H1 (cell line): ENCODE measurements at regions not wholly inside any gene's neighbourhood (a gene's known extent, or its start where the extent isn't known, plus 50 kb on each side); places are given as distances from the start of the nearest gene placed in this dataset.

ENCODE experiments used
- CTCF ChIA-PET: fragments of 300-600 bp; sonication (Branson Sonifier 250); formaldehyde crosslinking; loops from one replicate; lab custom pipeline; 2021; ENCODE audit not compliant: partially characterized antibody; lab: Charles Lee
- POLR2A ChIA-PET: fragments of 300-600 bp; sonication (Branson Sonifier 250); formaldehyde crosslinking; loops from one replicate; lab custom pipeline; 2021; ENCODE audit warnings: inconsistent platforms; ENCODE audit not compliant: partially characterized antibody; lab: Charles Lee
- DNase-seq, 2 experiments: peaks; one replicate each; pipeline versions ENCODE4 v3.0.0 to v3.0.0-alpha.2; 2010 to 2022; ENCODE audit warnings: low spot score in 2 of 2, low read depth in 1 of 2, mixed read lengths in 1 of 2
- FAIRE-seq: peaks from 2 replicates; lab custom pipeline; 2011; peaks lifted over from hg19 to GRCh38; lab: Jason Lieb, UNC
- H2AFZ ChIP-seq: 2 replicates; pipeline ENCODE4 v1.8.1; 2012; ENCODE audit warnings: low read length, inconsistent platforms
- H2AK5ac ChIP-seq: 2 replicates; pipeline ENCODE4 v1.6.1; 2013; ENCODE audit warnings: low read depth, low read length
- H2BK120ac ChIP-seq: replicated peaks from 2 replicates; pipeline ENCODE3; 2013; ENCODE audit warnings: low read depth, low read length, inconsistent platforms
- H2BK12ac ChIP-seq: 2 replicates; pipeline ENCODE4 v1.6.1; 2013; ENCODE audit warnings: low read depth, low read length
- H2BK15ac ChIP-seq: 2 replicates; pipeline ENCODE4 v1.6.1; 2013; ENCODE audit warnings: low read length
- H2BK20ac ChIP-seq: 2 replicates; pipeline ENCODE4 v1.6.1; 2013; ENCODE audit warnings: low read length
- H2BK5ac ChIP-seq: 2 replicates; pipeline ENCODE4 v1.6.1; 2013; ENCODE audit warnings: low read depth, low read length
- H3K14ac ChIP-seq: 2 replicates; pipeline ENCODE4 v1.6.1; 2013; ENCODE audit warnings: inconsistent platforms; ENCODE audit not compliant: insufficient read length
- H3K18ac ChIP-seq: 2 replicates; pipeline ENCODE4 v1.6.1; 2013; ENCODE audit warnings: low read length; ENCODE audit errors: extremely low read depth
- H3K23ac ChIP-seq: 2 replicates; pipeline ENCODE4 v1.6.1; 2013; ENCODE audit warnings: inconsistent platforms; ENCODE audit not compliant: insufficient read length
- H3K23me2 ChIP-seq: 2 replicates; pipeline ENCODE4 v1.6.1; 2013; ENCODE audit warnings: low read depth, low read length
- H3K27ac ChIP-seq: 2 replicates; pipeline ENCODE4 v1.6.1; 2011; ENCODE audit warnings: low read depth, low read length, inconsistent platforms
- H3K27me3 ChIP-seq, 4 experiments: replicated peaks in 1 of 4; 1 replicate in 1 of 4; 2 replicates in 3 of 4; pipeline versions ENCODE4 v1.6.1 to v1.8.1; 2011 to 2013; ENCODE audit warnings: low read length in 3 of 4, mild to moderate bottlenecking in 3 of 4, inconsistent platforms in 2 of 4, mixed read lengths in 2 of 4, moderate library complexity in 1 of 4; ENCODE audit not compliant: control insufficient read depth in 3 of 4, insufficient read depth in 3 of 4; ENCODE audit errors: extremely low read depth in 1 of 4
- H3K36me3 ChIP-seq, 4 experiments: 2 replicates each; pipeline versions ENCODE4 v1.6.1 to v1.8.1; 2011 to 2013; ENCODE audit warnings: mild to moderate bottlenecking in 4 of 4, low read length in 3 of 4, moderate library complexity in 2 of 4, control low read depth in 1 of 4, inconsistent platforms in 1 of 4; ENCODE audit not compliant: insufficient read depth in 4 of 4, control insufficient read depth in 2 of 4
- H3K4ac ChIP-seq: replicated peaks from 2 replicates; pipeline ENCODE3; 2013; ENCODE audit warnings: low read length, low read depth, mixed read lengths, inconsistent platforms; ENCODE audit not compliant: insufficient read length
- H3K4me1 ChIP-seq, 4 experiments: replicated peaks in 1 of 4; 1 replicate in 1 of 4; 2 replicates in 3 of 4; pipeline versions ENCODE4 v1.6.1 to v1.8.1; 2011 to 2013; ENCODE audit warnings: low read length in 3 of 4, inconsistent platforms in 2 of 4, mixed read lengths in 1 of 4; ENCODE audit not compliant: insufficient read depth in 4 of 4, control insufficient read depth in 3 of 4
- H3K4me2 ChIP-seq, 2 experiments: 2 replicates each; pipeline versions ENCODE4 v1.6.1 to v1.8.1; 2011 to 2013; ENCODE audit warnings: low read depth in 2 of 2, low read length in 2 of 2, control low read depth in 1 of 2, inconsistent platforms in 1 of 2, mild to moderate bottlenecking in 1 of 2; ENCODE audit not compliant: insufficient read depth in 1 of 2
- H3K4me3 ChIP-seq, 4 experiments: fragments of 200-600, 300-600 bp in 1 of 4; sonication (generic), shearing (Covaris generic), sonication (Bioruptor Twin) in 1 of 4; 2 replicates each; pipeline versions ENCODE4 v1.5.1 to v1.8.1; 2011 to 2016; ENCODE audit warnings: low read length in 4 of 4, low read depth in 3 of 4, control low read depth in 2 of 4, inconsistent platforms in 2 of 4, mild to moderate bottlenecking in 2 of 4, mixed read lengths in 1 of 4, moderate library complexity in 1 of 4; ENCODE audit not compliant: insufficient read depth in 2 of 4; ENCODE audit errors: extremely low read depth in 1 of 4
- H3K56ac ChIP-seq: replicated peaks from 2 replicates; pipeline ENCODE3; 2013; ENCODE audit warnings: low read depth, mild to moderate bottlenecking, mixed read lengths, low read length, inconsistent platforms; ENCODE audit not compliant: insufficient read length
- H3K79me1 ChIP-seq: 2 replicates; pipeline ENCODE4 v1.6.1; 2013; ENCODE audit warnings: low read depth, low read length, control low read depth
- H3K79me2 ChIP-seq, 2 experiments: 2 replicates each; pipeline versions ENCODE4 v1.6.1 to v1.8.1; 2012 to 2013; ENCODE audit warnings: low read length in 2 of 2, mild to moderate bottlenecking in 2 of 2, inconsistent platforms in 1 of 2; ENCODE audit not compliant: insufficient read depth in 2 of 2, control insufficient read depth in 1 of 2
- H3K9ac ChIP-seq, 4 experiments: replicated peaks in 1 of 4; 1 replicate in 1 of 4; 2 replicates in 3 of 4; pipeline versions ENCODE4 v1.6.1 to v1.8.1; 2011 to 2013; ENCODE audit warnings: low read depth in 3 of 4, low read length in 3 of 4, control low read depth in 2 of 4, mild to moderate bottlenecking in 2 of 4, moderate library complexity in 2 of 4, inconsistent platforms in 1 of 4; ENCODE audit errors: extremely low read depth in 1 of 4
- H3K9me3 ChIP-seq, 2 experiments: 2 replicates each; pipeline versions ENCODE4 v1.6.1 to v1.8.1; 2012 to 2013; ENCODE audit warnings: mild to moderate bottlenecking in 2 of 2, moderate library complexity in 2 of 2, control low read depth in 1 of 2, inconsistent platforms in 1 of 2, low read depth in 1 of 2, low read length in 1 of 2, mixed read lengths in 1 of 2; ENCODE audit not compliant: insufficient read depth in 2 of 2
- H4K20me1 ChIP-seq, 2 experiments: replicated peaks in 1 of 2; 2 replicates each; pipeline versions ENCODE3 to v1.8.1; 2011 to 2013; ENCODE audit warnings: inconsistent platforms in 2 of 2, low read length in 2 of 2, mild to moderate bottlenecking in 1 of 2; ENCODE audit not compliant: insufficient read depth in 2 of 2, control insufficient read depth in 1 of 2
- H4K5ac ChIP-seq: 2 replicates; pipeline ENCODE4 v1.6.1; 2013; ENCODE audit warnings: low read length, low read depth, mixed read lengths, inconsistent platforms; ENCODE audit not compliant: insufficient read length
- H4K8ac ChIP-seq: 2 replicates; pipeline ENCODE4 v1.8.0; 2013; ENCODE audit warnings: mild to moderate bottlenecking, moderate library complexity, low read length, inconsistent platforms; ENCODE audit not compliant: insufficient read depth; ENCODE audit errors: extremely low read depth
- H4K91ac ChIP-seq: replicated peaks from 2 replicates; pipeline ENCODE3; 2013; ENCODE audit warnings: low read length, mixed read lengths, inconsistent platforms; ENCODE audit not compliant: insufficient read length
- POLR2AphosphoS5 ChIP-seq: IDR thresholded peaks from 2 replicates; pipeline ENCODE4 v1.6.1; 2011; ENCODE audit warnings: low read depth, low read length
- RAD21 ChIP-seq, 2 experiments: IDR thresholded peaks in 1 of 2; conservative IDR thresholded peaks in 1 of 2; 2 replicates each; pipeline ENCODE4 v1.6.1; 2011; ENCODE audit warnings: low read depth in 2 of 2, low read length in 2 of 2, improper control_type of control experiment in 1 of 2, inconsistent platforms in 1 of 2, mild to moderate bottlenecking in 1 of 2, moderate library complexity in 1 of 2
- SUZ12 ChIP-seq: fragments of 200-600 bp; sonication (generic); IDR thresholded peaks from 2 replicates; pipeline ENCODE4 v1.6.1; 2012; ENCODE audit warnings: mild to moderate bottlenecking, inconsistent platforms, low read length, moderate library complexity, mixed read lengths
- WGBS, 2 experiments: shearing (Covaris generic) in 1 of 2; methylation state at CpG; one replicate each; pipeline versions ENCODE4 v1.1.6 to v1.1.7; 2013 to 2015; ENCODE audit warnings: low lambda C conversion rate in 2 of 2, mixed read lengths in 2 of 2, inconsistent platforms in 1 of 2, low coverage in 1 of 2, missing lambda C conversion rate in 1 of 2; ENCODE audit not compliant: insufficient replicate concordance in 2 of 2, insufficient coverage in 1 of 2, insufficient read length in 1 of 2; ENCODE audit errors: extremely low coverage in 1 of 2, missing lambda C conversion rate in 1 of 2; 5-methylcytosine and 5-hydroxymethylcytosine counted together

DNA sequence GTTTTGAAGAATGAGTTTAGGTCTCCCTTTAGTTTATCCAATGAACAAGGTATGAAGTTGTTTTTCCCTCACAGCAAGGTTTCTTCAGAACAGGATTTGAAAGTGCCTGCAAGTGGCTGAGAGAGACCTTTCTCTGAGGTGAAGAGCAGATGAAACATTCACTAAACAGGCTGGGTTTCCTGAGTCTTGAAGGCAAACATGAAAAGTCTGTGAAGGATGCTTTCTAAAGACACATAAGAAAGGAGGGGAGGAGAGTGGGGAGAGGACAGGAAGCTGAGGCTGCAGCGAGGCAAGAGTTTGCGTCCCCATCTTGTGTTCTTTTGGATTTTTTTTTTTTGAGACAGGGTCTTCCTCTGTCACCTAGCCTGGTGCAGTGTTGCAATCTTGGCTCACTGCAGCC lies 95.7 kb upstream of the SIM2 start:
- TF ChIP-seq POLR2AphosphoS5 (no peak), SUZ12 (no peak), RAD21 (IDR thresholded peaks at IDR 0.05 in 1 of 2, conservative IDR thresholded peaks at IDR 0.05 in 1 of 2; ENCODE audit: low read depth in 2 of 2, low read length in 2 of 2) (no peak)
- TF ChIP-seq, all 59 proteins: peak for 0
- Histone ChIP-seq H3K14ac (no peak overlapping the region), H3K4me2 (no peak overlapping the region), H3K23ac (no peak overlapping the region), H2BK15ac (no peak overlapping the region), H2BK120ac (no peak overlapping the region), H2BK12ac (no peak overlapping the region), H3K4me3 (no peak overlapping the region), H2AK5ac (no peak overlapping the region), H2BK5ac (no peak overlapping the region), H2AFZ (no peak overlapping the region), H4K5ac (no peak overlapping the region), H3K56ac (no peak overlapping the region), H3K4ac (no peak overlapping the region), H2BK20ac (no peak overlapping the region), H4K8ac (no peak overlapping the region), H3K36me3 (no peaks in the 10 kb centered on the region), H4K91ac (no peak overlapping the region), H3K23me2 (no peaks in the 10 kb centered on the region), H3K9ac (no peak overlapping the region), H3K79me2 (no peaks in the 10 kb centered on the region), H3K4me1 (no peaks in the 10 kb centered on the region; a peak in 2 of 7 replicates), H3K27me3 (no peaks in the 10 kb centered on the region), H3K18ac (no peak overlapping the region), H3K27ac (no peak overlapping the region), H3K9me3 (no peaks in the 10 kb centered on the region), H3K79me1 (no peaks in the 10 kb centered on the region), H4K20me1 (no peaks in the 10 kb centered on the region)
- DNase-seq (no peak), FAIRE-seq (no peak)
- WGBS, 2 experiments, result 81% methylated on average over 2 of the region's 2 CpGs; no CpG with 5 or more reads in 1 of the 2 experiments
- POLR2A ChIA-PET, result no interaction called here
- CTCF ChIA-PET, result interaction anchor here (1.4 kb wide), 1 partner anchor 27 kb away, joined by 3 read pairs; no protein-coding TSS in a partner anchor
